Omental fat pad (tissue), 3 donors: ENCODE measurements at regions not wholly inside any gene's neighbourhood (a gene's known extent, or its start where the extent isn't known, plus 50 kb on each side); places are given as distances from the start of the nearest gene placed in this dataset.

ENCODE experiments used
- ATAC-seq: fragments of 150-250 bp; one replicate; pipeline ENCODE4 v1.9.1; 2016; ENCODE audit warnings: mild to moderate bottlenecking, moderate library complexity; ENCODE audit not compliant: low FRiP score
- DNase-seq: peaks from one replicate; pipeline ENCODE4 v3.0.0-alpha.2; 2019; ENCODE audit warnings: low spot score
- CTCF ChIP-seq, 3 donors: fragments of 450-650 bp; IDR thresholded peaks; one replicate each; pipeline ENCODE4 v1.5.1; 2016 to 2017; ENCODE audit warnings: antibody characterized with exemption in 3 of 3, mild to moderate bottlenecking in 3 of 3, moderate library complexity in 2 of 3

- DNase-seq (no peak), ATAC-seq (no peak)
- no peak for TF ChIP-seq CTCF (IDR thresholded peaks at IDR 0.05)
Observed at GRCh38 chr16:59263955-59264354, 529.8 kb upstream of the GOT2 start.

- no peak for TF ChIP-seq CTCF (IDR thresholded peaks at IDR 0.05)
- no peak for DNase-seq
- no peak for ATAC-seq
Observed at GRCh38 chr16:59260892-59261291, 526.8 kb upstream of the GOT2 start.

GRCh38 chr16:59259950-59260319, 525.8 kb upstream of the GOT2 start:
- DNase-seq = no peak
- no peak for ATAC-seq
- no peak for TF ChIP-seq CTCF (IDR thresholded peaks at IDR 0.05)

GRCh38 chr16:59259074-59259949, 525.2 kb upstream of the GOT2 start:
- TF ChIP-seq CTCF (IDR thresholded peaks at IDR 0.05) = no peak
- no peak for DNase-seq
- ATAC-seq = no peak

GRCh38 chr16:59252317-59252716, 518.2 kb upstream of the GOT2 start:
- ATAC-seq = no peak
- DNase-seq = no peak
- TF ChIP-seq CTCF (IDR thresholded peaks at IDR 0.05) = no peak

GRCh38 chr16:59249011-59249410, 514.9 kb upstream of the GOT2 start:
- TF ChIP-seq CTCF (IDR thresholded peaks at IDR 0.05) = no peak
- ATAC-seq (no peak), DNase-seq (no peak)

- TF ChIP-seq CTCF (IDR thresholded peaks at IDR 0.05) = no peak
- no peak for ATAC-seq
- DNase-seq = no peak
Observed at GRCh38 chr16:59242556-59242955, 508.4 kb upstream of the GOT2 start.
